HG03558 (cell line): ENCODE measurements at regions not wholly inside any gene's neighbourhood (a gene's known extent, or its start where the extent isn't known, plus 50 kb on each side); places are given as distances from the start of the nearest gene placed in this dataset.
"Not testable (repeated sequence)": the region's sequence is repeated elsewhere in the genome, so short reads cannot be mapped to it uniquely, and the experiment has no call there.

Experiments used
- ATAC-seq: cut with Tn5 transposase; IDR thresholded peaks from one replicate; pipeline ENCODE4 v1.9.1; 2021; ENCODE audit warnings: moderate number of reproducible peaks; ENCODE audit not compliant: unreplicated experiment; ENCODE audit errors: extremely low read depth

DNA sequence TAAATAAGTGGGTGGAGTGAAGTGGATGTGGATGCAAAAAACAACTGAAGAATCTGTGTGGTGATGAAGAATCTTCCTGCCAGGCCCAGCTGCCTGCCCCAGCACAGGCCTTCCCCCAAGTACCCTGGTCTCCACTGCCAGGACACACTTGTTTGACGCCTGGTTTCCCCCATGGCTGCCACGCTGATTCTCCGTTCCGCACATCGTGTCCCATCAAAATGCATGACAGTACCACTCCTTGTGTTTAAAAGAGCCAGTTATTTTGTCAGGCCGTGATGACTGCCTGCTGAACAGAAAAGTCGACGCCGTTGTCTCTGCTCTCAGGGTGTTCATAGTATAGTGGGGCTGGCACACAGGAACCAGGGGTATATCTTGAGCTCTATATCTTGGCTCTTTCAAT lies 50.3 kb upstream of the KYNU start:
- no peak for ATAC-seq

DNA sequence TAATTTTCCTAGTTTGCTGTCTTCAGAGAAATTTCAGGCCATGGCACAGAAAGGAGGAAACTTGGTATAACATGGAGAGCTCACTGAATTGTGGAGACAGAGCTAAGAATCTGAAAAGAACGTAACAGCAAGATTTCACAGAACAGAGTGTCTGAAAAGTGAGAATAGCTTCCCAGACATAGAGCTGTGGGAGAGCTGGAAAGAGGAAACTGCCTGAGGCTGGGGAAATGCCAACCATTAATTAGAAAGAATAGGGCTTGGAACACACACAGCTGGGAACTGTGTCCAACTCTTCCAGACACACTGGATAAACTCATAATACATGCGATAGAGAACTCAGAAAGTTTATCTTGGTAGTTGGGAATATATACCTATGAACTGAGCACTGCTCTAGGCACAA lies 51.6 kb upstream of the KYNU start:
- ATAC-seq = no peak

DNA sequence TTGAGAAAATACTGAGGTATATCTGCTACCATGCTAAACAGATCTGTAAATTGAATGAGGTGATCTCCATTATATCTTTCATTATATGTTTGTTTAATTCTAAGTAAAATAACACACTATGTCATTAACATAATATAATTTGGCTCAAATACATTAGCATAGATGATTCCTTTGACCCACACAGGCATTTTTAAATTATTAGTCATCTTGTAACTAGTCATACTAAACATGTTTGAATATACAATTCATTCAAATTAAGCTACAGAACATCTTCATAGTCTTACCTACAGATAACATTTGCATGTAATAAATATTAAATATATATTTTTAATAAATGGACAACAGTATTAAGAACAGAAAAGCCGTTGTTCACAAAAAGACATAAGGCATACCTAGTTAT lies 52.7 kb upstream of the KYNU start:
- no peak for ATAC-seq

DNA sequence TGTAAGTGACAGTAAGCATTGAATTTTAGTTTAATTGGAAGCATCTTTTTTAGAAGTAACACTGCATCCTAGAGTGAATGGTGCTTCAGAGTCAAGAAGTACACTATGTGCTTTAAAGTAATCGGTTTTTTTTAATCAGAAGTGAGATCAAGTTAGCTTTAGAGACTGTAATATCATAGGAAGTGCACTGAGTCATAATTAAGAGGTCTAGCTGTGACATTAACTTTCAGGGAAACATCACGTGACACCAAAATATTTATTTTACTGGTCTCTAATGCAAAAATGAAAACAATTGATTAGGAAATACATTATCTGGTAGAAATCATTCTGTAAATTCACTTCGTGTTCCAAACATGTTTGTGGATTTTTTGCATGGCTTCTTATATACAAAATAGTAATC lies 55.3 kb upstream of the KYNU start:
- no peak for ATAC-seq

DNA sequence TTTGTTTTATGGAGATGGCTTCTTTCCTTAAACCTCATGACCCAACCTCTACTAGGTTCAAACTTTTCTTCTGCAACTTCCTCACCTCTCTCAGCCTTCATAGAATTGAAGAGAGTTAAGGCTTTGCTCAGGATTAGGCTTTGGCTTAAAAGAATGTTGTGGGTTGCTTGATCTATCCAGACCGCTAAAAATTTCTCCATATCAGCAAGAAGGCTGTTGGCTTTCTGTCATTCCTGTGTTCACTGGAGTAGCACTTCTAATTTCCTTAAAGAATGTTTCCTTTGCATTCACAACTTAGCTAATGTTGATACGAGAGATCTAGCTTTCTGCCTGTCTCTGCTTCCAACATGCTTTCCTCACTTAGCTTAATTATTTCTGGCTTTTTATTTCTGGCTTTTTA lies 58.1 kb upstream of the KYNU start:
- no peak for ATAC-seq

DNA sequence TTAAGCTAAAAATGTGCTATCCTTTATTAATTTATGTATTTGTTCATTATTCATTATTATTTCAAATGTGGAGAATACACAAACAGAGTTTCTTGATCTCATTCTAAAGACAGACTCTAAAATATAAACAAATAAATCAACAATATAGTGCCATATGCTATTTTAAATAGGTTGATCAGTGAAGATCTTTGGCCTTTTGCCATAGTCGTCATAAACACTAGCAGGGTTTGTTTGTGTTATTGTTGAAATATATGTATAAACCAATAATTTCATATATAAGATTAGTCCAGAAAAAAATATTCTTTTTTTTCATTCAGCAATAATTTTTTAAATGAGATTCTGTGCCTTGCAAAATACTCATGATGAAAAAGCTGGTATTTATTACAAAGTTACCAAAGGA lies 62.1 kb upstream of the KYNU start:
- ATAC-seq = no peak

DNA sequence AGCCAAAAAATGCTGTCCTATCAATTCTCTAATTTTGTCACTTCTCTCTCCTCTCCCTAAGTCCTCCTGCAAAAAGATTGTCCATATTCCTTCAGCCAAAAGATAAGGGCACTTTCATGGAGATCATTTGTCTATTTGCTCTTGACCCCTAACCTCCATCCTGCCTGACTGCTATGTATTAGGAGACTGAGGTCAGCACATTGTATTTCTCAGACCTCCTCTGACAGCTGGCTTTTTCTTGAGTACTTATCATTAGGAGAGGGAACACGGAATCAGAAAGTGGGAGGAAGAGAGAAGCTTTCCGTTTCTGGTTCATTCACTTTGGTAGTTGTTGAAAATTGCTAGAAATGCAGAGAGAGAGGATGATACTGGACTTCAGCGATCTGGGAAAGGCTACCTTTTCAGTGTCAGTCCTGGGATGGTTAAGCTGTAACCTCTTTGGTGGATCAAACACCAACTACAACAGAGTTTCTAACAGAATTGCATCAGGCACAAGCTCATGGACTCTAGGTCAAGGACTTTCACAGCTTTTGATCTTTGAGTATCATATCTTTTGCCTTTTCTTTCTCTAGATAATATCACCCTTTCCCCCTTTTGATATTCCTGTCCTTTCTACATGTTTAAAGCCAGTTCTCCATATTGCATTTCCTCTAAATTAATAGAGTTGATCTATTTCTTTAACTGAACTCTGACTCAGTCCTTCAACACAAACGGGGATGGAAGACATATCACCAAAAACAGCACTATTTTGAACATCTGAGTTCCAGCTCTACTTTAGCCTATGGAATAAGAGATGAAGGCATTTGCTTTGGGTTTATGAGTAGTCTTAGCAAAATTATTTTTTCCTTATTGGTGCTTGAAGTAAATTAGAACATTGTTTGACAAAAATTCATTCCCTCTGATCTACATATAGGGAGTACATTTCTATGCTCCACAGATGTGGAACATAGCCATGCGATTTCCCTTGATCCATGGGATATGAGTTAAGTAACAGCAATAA lies 63.3 kb upstream of the KYNU start:
- ATAC-seq = no peak

DNA sequence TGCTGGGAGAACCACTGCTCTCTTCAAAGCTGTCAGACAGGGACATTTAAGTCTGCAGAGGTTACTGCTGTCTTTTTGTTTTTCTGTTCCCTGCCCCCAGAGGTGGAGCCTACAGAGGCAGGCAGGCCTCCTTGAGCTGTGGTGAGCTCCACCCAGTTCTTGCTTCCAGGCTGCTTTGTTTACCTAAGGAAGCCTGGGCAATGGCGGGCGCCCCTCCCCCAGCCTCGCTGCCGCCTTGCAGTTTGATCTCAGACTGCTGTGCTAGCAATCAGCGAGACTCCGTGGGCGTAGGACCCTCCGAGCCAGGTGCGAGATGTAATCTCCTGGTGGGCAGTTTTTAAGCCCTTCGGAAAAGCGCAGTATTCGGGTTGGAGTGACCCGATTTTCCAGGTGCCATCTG lies 65.8 kb upstream of the KYNU start:
- not testable (repeated sequence) for ATAC-seq

DNA sequence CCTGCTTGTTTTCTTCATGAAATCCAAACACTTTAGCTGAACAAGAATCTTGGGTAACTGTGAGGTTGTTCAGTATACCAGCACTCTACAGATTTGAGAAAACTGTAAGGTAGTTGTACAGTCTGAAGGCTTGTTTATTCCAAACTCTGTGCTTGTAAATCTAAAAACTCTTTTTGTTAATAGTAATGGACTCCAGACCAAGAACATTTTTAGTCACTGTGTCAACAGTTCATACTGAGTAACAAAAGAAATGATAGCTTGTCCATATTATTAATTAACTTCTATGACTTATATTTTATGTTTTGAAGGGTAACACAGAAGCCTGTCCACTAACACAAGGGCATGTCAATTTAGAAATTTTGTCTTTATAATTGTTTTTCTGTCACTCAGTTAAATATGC lies 72.2 kb upstream of the KYNU start:
- ATAC-seq = no peak

DNA sequence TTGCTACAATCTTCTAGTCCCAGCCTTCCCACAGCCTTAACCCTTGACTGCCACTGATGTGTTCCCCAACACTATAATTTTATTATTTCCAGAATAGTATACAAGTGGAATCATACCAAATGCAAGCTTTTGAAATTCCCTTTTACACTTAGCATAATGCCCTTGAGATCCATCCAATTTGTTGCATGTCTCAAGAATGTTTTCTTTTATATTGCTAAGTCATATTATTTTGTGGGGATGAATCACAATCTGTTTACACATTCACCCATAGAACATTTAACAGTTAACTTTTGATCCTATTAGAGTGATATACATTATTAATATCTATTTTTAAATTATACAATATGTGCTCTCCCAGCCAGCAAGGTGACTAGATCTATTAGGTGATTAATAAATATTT lies 74.3 kb upstream of the KYNU start:
- ATAC-seq = no peak

DNA sequence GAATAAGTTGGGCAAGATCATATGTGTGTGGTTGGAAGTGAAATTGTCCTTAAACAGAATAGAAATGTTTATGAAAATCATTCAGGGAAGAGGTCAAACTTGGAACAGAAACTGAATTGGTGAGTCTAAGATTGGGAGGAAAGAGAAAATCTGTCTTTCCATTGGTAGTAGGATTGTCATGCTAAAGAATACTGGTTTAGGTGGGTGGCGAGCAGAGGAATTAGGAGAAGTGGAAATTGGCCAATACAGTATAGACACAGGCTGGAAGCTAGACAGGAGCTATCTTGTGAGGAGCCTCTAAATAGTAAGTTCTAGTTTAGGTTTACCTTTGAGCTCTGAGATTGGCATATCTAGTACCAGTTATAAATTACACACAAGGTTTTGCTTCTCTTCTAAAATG lies 80.9 kb upstream of the KYNU start:
- no peak for ATAC-seq

DNA sequence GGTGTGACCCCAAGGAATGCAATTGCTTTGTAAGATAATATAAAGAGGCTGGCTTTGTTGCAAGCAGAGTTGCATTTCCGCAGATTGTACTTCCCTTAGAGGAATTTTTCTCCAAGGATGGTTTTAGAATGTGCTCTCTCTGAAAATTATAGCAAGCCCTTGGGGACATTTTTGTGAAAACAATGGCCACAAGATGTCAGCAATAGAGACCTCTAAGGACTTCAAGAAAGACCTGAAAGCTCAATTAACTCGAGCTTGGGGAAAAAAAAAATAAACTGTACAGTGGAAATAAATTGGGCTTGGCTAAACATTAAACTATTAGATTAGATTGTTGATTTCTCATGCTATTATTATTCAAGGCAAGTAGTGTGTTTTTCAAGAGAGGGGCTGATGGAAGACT lies 81.3 kb upstream of the KYNU start:
- ATAC-seq = no peak

DNA sequence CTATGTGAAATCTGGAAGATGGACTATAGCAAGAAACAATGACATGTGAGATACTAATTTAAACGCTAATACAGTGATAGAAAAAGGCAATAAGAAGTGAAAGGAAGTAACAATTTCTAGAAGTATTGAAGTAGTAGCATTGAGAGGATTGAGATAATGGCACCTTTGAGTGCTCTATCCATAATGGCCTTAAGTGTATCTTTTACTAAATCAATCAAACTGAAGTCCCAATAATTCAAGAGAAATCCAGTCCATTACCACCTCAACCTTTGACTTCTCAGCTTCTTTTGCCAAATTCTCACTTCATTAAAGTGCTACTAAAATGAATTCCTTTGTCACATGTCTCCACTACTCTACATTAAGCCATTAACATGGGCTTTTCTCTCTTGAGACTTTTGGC lies 82.6 kb upstream of the KYNU start:
- ATAC-seq = no peak

DNA sequence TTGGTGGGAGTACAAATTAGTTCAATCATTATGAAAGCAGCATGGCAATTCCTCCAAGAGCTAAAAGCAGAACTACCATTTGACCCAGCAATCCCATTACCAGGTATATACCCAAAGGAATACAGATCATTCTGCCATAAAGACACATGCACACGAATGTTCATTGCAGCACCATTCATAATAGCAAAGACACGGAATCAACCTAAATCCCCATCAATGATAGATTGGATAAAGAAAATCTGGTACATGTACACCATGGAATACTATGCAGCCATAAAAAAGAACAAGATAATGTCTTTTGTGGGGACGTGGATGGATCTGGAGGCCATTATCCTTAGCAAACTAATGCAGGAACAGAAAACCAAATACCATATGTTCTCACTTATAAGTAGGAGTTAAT lies 85.1 kb upstream of the KYNU start:
- not testable (repeated sequence) for ATAC-seq

DNA sequence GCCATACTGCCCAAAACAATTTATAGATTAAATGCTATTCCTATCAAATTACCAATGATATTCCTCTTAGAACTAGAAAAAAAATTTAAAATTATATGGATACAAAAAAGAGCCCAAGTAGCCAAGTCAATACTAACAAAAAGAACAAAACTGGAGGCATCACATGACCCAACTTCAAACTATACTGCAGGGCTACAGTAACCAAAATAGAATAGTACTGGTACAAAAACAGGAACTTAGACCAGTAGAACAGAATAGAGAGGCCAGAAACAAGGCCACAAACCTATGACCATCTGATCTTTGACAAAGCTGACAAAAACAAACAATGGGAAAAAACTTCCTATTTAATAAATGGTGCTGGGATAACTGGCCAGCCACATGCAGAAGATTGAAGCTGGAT lies 86.1 kb upstream of the KYNU start:
- no peak for ATAC-seq

DNA sequence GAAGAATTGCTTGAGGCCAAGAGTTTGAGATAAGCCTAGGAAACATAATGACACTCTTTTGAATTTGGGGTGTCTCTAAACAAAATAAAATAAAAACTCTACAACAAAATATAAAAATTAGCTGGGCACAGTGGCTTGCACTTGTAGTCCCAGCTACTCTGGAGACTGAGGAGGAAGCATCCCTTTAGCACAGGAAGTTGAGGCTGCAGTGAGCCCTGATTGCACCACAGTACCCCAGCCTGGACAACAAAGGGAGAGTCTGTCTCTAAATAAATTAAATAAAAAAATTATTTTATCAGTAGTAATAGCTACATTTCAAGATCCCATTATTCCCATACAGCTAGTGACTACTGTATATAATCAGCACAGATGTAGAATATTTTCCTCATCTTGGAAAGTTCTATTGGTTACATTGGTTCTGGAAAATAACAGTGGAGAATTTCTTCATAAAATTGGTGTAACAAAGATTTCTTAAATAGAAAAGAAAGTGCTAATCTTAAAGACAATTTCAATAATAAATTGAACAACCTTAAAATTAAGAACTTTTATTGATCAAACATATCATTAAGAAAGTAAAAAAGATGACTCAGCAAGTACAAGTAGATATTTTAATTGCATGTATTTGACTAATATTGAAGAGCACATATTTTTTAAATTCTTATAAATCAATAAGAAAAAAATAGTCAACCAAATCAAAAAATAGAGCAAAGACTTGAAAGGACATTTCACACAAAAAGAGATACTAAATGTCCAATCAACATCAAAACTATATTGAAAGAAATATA lies 90.4 kb upstream of the KYNU start:
- no peak for ATAC-seq

DNA sequence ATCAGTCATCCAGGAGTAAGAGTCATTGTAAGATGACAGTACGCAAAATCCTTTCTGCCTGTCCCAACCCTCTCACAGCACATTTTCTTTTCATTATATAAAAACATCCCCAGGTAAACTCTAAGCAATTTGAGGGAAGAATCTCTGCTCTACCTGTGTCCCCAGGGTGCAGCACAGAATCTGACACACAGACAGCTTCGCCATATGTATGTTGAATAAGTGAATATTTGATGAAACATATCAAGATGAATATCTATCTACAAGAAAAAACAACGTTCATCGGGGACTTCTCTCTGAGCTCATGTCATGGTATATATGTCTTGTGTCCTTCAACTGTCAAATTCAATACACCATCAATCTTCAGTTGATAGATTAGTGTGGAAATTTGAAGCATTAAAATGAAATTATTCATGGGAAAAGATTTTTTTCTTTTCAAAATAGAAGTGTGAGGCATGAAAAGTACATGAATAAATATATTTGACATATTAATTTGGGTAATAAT lies 94.5 kb upstream of the KYNU start:
- ATAC-seq = no peak

DNA sequence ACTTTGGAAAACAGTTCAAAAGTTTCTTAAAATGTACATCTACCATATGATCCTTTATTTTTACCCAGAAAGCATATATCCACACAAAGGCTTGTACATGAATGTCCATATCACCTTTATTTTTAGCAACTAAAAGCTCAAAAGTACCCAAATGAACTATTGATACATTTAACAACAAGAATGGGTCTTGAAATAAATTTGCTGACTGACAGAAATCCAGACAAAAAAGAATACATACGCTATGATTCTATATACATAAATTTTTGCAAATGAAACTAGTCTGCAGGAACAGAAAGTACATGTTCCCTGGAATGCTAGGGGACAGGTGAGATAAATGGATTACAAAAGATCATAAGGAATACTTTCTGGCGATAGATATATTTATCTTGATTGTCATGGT lies 96.3 kb upstream of the KYNU start:
- no peak for ATAC-seq

DNA sequence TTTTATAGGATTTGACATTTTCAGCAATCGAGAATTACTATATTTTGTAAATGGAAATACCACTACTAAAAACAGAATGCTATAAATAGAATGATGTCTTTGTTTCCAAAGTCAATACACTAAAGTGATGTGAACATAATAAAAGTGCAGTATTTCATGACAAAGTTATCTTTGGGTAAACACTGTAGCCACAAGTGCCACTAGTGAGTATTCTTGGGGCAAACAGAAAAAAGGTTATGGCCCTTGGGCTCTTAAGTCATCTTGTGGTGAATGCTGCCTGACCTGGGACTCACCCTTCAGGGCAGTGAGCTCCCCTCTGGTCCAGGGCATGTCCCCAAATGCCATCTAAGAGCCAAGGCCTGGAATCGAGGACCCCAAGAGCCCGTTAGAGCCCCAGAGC lies 99.2 kb upstream of the KYNU start:
- no peak for ATAC-seq

DNA sequence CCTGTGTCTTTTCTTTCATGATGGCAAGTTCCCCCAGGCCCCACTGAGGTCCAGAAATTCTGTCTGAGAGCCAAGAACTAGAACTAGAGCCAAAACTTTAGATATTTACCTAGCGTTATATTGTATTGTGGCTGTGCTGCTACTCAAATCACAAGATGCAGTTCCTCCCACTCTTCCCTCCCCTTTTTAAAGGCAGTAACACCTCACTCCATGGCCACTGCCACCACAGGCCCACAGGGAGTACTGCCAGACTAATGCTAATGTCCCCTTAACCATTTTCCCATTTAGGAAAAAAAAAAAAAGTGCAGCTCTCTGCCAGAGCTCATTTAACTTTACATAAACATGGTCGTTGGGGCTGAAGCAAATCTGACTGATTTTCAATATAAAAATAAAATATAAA lies 99.7 kb upstream of the KYNU start:
- ATAC-seq = no peak

DNA sequence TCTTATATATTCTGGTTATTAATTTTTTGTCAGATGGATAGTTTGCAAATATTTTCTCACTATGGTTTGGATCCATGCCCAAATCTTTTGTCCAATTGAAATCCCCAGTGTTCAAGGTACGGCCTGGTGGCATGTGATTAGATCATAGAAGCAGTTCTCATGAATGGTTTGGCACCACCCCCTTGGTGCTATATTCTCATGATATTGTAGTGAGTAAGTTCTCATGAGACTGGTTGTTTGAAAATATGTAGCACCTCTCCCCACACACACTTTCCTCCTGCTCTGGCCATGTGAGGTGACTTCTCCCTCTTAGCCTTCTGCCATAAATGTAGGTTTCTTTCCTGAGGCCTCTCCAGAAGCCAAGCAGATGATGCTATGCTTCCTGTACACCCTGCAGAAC lies 107.7 kb upstream of the KYNU start:
- ATAC-seq = no peak
